Neural cell (in vitro differentiated cells): ENCODE measurements at regions not wholly inside any gene's neighbourhood (a gene's known extent, or its start where the extent isn't known, plus 50 kb on each side); places are given as distances from the start of the nearest gene placed in this dataset.

Source experiments
- H2AFZ ChIP-seq: fragments of 200-600, 300-800 bp; sonication (generic), shearing (Covaris generic); 2 replicates; pipeline ENCODE4 v1.6.0; 2014; ENCODE audit warnings: low read depth, mild to moderate bottlenecking, antibody characterized with exemption, low read length, moderate library complexity
- H3F3A ChIP-seq: fragments of 200-600 bp; shearing (Covaris generic); 2 replicates; pipeline ENCODE4 v1.6.1; 2016; ENCODE audit warnings: mild to moderate bottlenecking, moderate library complexity, mixed read lengths, antibody characterized with exemption, low read length; ENCODE audit not compliant: insufficient read depth, poor library complexity, severe bottlenecking
- H3K27ac ChIP-seq: fragments of 200-600, 300-800 bp; sonication (generic), shearing (Covaris generic); 2 replicates; pipeline ENCODE4 v1.5.1; 2014; ENCODE audit warnings: mild to moderate bottlenecking, low read length, moderate library complexity
- H3K27me3 ChIP-seq: fragments of 300-800, 200-600 bp; sonication (generic), shearing (Covaris generic); 2 replicates; pipeline ENCODE4 v1.6.0; 2014; ENCODE audit warnings: mild to moderate bottlenecking, low read depth, low read length, moderate library complexity; ENCODE audit not compliant: insufficient read depth
- H3K36me3 ChIP-seq: fragments of 300-800, 200-600 bp; sonication (generic), shearing (Covaris generic); 2 replicates; pipeline ENCODE4 v1.5.1; 2014; ENCODE audit warnings: mild to moderate bottlenecking, antibody characterized with exemption, low read length, moderate library complexity; ENCODE audit not compliant: insufficient read depth
- H3K4me2 ChIP-seq: fragments of 300-800, 200-600 bp; sonication (generic), shearing (Covaris generic); 2 replicates; pipeline ENCODE4 v1.6.0; 2014; ENCODE audit warnings: mild to moderate bottlenecking, low read length
- H3K4me3 ChIP-seq: fragments of 300-800, 200-600 bp; sonication (generic), shearing (Covaris generic); 2 replicates; pipeline ENCODE4 v1.5.1; 2014; ENCODE audit warnings: mild to moderate bottlenecking, low read length, moderate library complexity
- H3K79me2 ChIP-seq: fragments of 200-600 bp; shearing (Covaris generic); replicated peaks from 2 replicates; pipeline ENCODE4 v1.6.0; 2014; ENCODE audit warnings: mild to moderate bottlenecking, low read length, moderate library complexity; ENCODE audit not compliant: insufficient read depth
- H3K9ac ChIP-seq: fragments of 300-800, 200-600 bp; sonication (generic), shearing (Covaris generic); 2 replicates; pipeline ENCODE4 v1.6.1; 2016; ENCODE audit warnings: mild to moderate bottlenecking, low read length, mixed read lengths
- H3K9me2 ChIP-seq: fragments of 200-600 bp; shearing (Covaris generic); 2 replicates; pipeline ENCODE4 v1.6.1; 2016; ENCODE audit warnings: mild to moderate bottlenecking, low read length, mixed read lengths; ENCODE audit not compliant: insufficient read depth
- H3K9me3 ChIP-seq: fragments of 200-600, 300-800 bp; sonication (generic), shearing (Covaris generic); 2 replicates; pipeline ENCODE4 v1.6.1; 2016; ENCODE audit warnings: mild to moderate bottlenecking, mixed run types, low read length, moderate library complexity, mixed read lengths
- H4K20me1 ChIP-seq: fragments of 200-600 bp; shearing (Covaris generic); 2 replicates; pipeline ENCODE4 v1.6.1; 2016; ENCODE audit warnings: mild to moderate bottlenecking, mixed run types; ENCODE audit not compliant: insufficient read depth
- EP300 ChIP-seq: fragments of 450-650 bp; conservative IDR thresholded peaks from 2 replicates; pipeline ENCODE4 v1.6.1; 2014; ENCODE audit warnings: antibody characterized with exemption, mild to moderate bottlenecking, moderate library complexity; ENCODE audit not compliant: poor library complexity, severe bottlenecking
- EZH2 ChIP-seq: fragments of 200-600, 300-800 bp; shearing (Covaris generic), sonication (generic); IDR thresholded peaks from 2 replicates; pipeline ENCODE4 v1.6.1; 2014; ENCODE audit warnings: antibody characterized with exemption, low read length, borderline replicate concordance, mild to moderate bottlenecking; ENCODE audit not compliant: insufficient read depth, poor library complexity, severe bottlenecking
- MXI1 ChIP-seq: fragments of 450-650 bp; conservative IDR thresholded peaks from 2 replicates; pipeline ENCODE4 v1.6.1; 2014; ENCODE audit warnings: antibody characterized with exemption, mild to moderate bottlenecking; ENCODE audit not compliant: poor library complexity, severe bottlenecking
- POLR2AphosphoS5 ChIP-seq: IDR thresholded peaks from 2 replicates; pipeline ENCODE4 v1.6.1; 2012
- RAD21 ChIP-seq: fragments of 450-650 bp; conservative IDR thresholded peaks from 2 replicates; pipeline ENCODE4 v1.6.1; 2014; ENCODE audit warnings: antibody characterized with exemption, mild to moderate bottlenecking, moderate library complexity
- REST ChIP-seq: IDR thresholded peaks from 2 replicates; pipeline ENCODE4 v1.6.1; 2012; ENCODE audit warnings: borderline replicate concordance
- SMC3 ChIP-seq: fragments of 450-650 bp; conservative IDR thresholded peaks from 2 replicates; pipeline ENCODE4 v1.6.1; 2014; ENCODE audit warnings: antibody characterized with exemption, mild to moderate bottlenecking, moderate library complexity; ENCODE audit not compliant: poor library complexity
- TAF1 ChIP-seq: IDR thresholded peaks from 2 replicates; pipeline ENCODE4 v1.6.1; 2012; ENCODE audit warnings: low read depth
- TF ChIP-seq, protein P1 (sequence below): fragments of 450-650 bp; IDR thresholded peaks from 2 replicates; pipeline ENCODE4 v1.5.1; 2014; ENCODE audit warnings: antibody characterized with exemption, mild to moderate bottlenecking, moderate library complexity; ENCODE audit not compliant: poor library complexity, severe bottlenecking

- Histone ChIP-seq H3K4me3 (no peak overlapping the region), H3F3A (no peaks in the 10 kb centered on the region), H3K27me3 (no peaks in the 10 kb centered on the region), H3K9me2 (no peaks in the 10 kb centered on the region), H3K9me3 (no peaks in the 10 kb centered on the region), H3K4me2 (no peak overlapping the region), H4K20me1 (no peaks in the 10 kb centered on the region), H3K36me3 (no peaks in the 10 kb centered on the region), H3K79me2 (no peaks in the 10 kb centered on the region), H3K9ac (no peak overlapping the region), H3K27ac (no peak overlapping the region), H2AFZ (no peak overlapping the region)
- TF ChIP-seq EP300 (no peak), RAD21 (no peak), REST (no peak), MXI1 (no peak), TAF1 (no peak), POLR2AphosphoS5 (no peak), SMC3 (no peak), EZH2 (no peak)
- TF ChIP-seq, protein P1, sequence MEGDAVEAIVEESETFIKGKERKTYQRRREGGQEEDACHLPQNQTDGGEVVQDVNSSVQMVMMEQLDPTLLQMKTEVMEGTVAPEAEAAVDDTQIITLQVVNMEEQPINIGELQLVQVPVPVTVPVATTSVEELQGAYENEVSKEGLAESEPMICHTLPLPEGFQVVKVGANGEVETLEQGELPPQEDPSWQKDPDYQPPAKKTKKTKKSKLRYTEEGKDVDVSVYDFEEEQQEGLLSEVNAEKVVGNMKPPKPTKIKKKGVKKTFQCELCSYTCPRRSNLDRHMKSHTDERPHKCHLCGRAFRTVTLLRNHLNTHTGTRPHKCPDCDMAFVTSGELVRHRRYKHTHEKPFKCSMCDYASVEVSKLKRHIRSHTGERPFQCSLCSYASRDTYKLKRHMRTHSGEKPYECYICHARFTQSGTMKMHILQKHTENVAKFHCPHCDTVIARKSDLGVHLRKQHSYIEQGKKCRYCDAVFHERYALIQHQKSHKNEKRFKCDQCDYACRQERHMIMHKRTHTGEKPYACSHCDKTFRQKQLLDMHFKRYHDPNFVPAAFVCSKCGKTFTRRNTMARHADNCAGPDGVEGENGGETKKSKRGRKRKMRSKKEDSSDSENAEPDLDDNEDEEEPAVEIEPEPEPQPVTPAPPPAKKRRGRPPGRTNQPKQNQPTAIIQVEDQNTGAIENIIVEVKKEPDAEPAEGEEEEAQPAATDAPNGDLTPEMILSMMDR, result no peak
Observed at GRCh38 chr19:27870293-27870692, 1342.7 kb downstream of the UQCRFS1 start.

- H4K20me1 ChIP-seq, result no peaks in the 10 kb centered on the region
- no peaks in the 10 kb centered on the region for H3K27me3 ChIP-seq
- no peak overlapping the region for H3K4me2 ChIP-seq
- no peak overlapping the region for H3K27ac ChIP-seq
- no peaks in the 10 kb centered on the region for H3K9me2 ChIP-seq
- TF ChIP-seq RAD21 (no peak), EZH2 (no peak), REST (no peak), MXI1 (no peak), EP300 (no peak), TAF1 (no peak), SMC3 (no peak), POLR2AphosphoS5 (no peak)
- TF ChIP-seq, protein P1, result no peak
- H3K4me3 ChIP-seq, result no peak overlapping the region
- no peaks in the 10 kb centered on the region for H3K9me3 ChIP-seq
- no peak overlapping the region for H3K9ac ChIP-seq
- no peaks in the 10 kb centered on the region for H3K36me3 ChIP-seq
- H2AFZ ChIP-seq, result no peak overlapping the region
- no peaks in the 10 kb centered on the region for H3F3A ChIP-seq
- H3K79me2 ChIP-seq, result no peaks in the 10 kb centered on the region
Observed at GRCh38 chr19:27868007-27868406, 1344.9 kb downstream of the UQCRFS1 start.
